NCI-H2107 treated with DMSO at 0.1 percent for 48 hours (cell line): ENCODE measurements at regions not wholly inside any gene's neighbourhood (a gene's known extent, or its start where the extent isn't known, plus 50 kb on each side); places are given as distances from the start of the nearest gene placed in this dataset.
"Not testable (repeated sequence)": the region's sequence is repeated elsewhere in the genome, so short reads cannot be mapped to it uniquely, and the experiment has no call there.

Experiments used
- DNase-seq: peaks from one replicate; lab custom pipeline; 2025; ENCODE audit not compliant: unreplicated experiment; lab: John Stamatoyannopoulos, UW

GRCh38 chr13:60214213-60215055, 50.7 kb upstream of the DIAPH3 start:
- no peak for DNase-seq

- no peak for DNase-seq
Observed at GRCh38 chr13:60220072-60220471, 56.3 kb upstream of the DIAPH3 start.

- no peak for DNase-seq
Observed at GRCh38 chr13:60221581-60221980, 57.9 kb upstream of the DIAPH3 start.

DNA sequence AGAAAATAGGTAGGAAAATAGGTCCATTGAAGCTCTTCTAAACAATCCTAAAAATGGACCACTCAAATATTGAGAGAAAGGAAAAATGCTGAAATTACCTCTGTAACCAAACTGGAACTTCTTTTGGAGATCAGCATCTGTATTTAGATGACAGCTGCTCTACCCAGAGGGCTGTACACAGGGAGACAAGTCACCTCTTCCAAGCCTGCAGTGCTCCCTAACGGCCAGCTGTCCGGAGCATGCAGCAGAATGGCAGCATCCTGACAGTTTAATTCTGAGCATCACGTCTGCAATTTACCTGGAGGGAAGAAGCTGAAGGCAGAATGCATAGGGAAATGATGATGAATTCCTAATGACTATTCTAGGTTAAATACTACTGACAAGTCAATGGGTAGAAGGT, 62.8 kb upstream of the DIAPH3 start:
- no peak for DNase-seq

DNA sequence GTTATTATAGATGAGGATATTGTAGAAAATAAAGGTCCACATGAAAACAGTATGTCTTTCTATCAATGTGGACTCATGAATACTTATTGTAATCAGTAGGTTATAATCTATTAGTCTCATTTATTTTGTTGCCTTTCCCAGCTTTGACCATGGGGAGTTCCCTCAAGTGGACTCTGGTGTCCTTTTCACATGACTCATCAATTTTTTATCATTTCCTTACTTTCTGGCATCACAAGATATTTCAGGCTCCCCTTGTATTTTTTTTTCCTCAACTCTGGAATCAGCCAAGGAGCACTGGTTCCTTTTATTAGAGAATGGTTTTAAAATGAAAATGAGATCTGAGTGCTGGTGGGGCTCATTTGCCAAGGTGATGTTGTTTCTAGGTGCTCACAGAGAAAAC, 63.4 kb upstream of the DIAPH3 start:
- no peak for DNase-seq

GRCh38 chr13:60229708-60230272, 66.1 kb upstream of the DIAPH3 start:
- DNase-seq: no peak

- no peak for DNase-seq
Observed at GRCh38 chr13:60230593-60230992, 66.9 kb upstream of the DIAPH3 start.

DNA sequence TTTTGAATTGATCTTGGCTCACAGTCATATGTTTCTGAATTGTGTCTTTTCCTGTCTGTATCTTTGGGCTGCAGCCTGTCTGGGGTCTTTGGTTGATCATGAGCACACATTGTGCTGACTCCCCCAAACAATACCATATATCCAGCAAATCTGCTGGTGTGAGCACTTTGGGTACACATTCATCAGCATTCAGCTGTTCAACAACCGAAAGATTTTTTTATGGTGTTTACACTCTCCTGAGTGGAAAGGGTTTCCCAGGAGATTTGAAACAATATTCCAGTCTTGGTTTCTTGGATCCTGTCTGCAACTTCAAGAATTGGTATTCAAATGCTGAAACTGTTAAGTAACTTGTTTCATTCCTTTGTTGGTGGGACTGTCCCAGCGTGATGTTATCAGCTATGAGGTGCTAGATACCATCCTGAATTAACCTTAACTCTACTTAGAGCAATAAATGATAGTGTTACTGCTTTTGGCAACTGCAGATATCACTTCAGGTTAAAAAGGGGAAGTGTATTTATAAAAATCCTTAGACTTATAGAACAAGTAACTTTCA, 78.4 kb upstream of the DIAPH3 start:
- DNase-seq: no peak

DNA sequence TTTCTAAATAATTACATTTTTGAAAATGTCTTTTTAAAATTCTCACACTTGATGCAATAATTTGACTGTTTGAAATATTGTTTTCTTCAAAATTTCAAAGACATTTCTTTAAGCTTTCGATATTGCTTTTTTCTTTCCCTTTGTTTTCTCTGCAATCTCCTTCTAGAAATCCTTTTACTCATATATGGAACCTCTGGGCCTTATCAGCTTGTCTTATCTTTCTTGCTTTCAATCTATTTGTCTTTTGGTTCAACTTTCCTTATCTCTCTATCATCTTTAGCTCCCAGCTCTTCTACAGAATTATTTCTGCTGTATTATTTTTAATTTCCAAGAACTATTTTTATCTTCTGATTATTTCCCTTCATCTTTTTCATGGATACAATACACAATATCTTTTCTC, 80.7 kb upstream of the DIAPH3 start:
- no peak for DNase-seq

DNA sequence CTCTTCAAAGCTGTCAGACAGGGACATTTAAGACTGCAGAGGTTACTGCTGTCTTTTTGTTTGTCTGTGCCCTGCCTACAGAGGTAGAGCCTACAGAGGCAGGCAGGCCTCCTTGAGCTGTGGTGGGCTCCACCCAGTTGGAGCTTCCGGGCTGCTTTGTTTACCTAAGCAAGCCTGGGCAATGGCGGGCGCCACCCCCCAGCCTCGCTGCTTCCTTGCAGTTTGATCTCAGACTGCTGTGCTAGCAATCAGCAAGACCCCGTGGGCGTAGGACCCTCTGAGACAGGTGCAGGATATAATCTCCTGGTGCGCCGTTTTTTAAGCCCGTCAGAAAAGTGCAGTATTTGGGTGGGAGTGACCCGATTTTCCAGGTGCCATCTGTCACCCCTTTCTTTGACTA, 87.7 kb upstream of the DIAPH3 start:
- not testable (repeated sequence) for DNase-seq

DNA sequence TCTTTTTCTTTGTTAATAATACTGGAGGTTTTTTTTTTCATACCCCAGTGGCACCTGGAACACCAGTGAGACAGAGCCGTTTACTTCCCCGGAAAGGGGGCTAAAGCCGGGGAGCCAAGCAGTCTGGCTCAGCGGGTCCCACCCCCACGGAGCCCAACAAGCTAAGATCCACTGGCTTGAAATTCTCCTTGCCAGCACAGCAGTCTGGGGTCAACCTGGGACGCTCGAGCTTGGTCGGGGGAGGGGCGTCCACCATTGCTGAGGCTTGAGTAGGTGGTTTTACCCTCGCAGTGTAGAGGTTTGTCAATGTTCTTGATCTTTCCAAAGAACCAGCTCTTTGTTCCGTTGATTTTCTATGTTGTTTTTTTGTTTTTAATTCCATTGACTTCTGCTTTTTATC, 94.6 kb upstream of the DIAPH3 start:
- DNase-seq: no peak

DNA sequence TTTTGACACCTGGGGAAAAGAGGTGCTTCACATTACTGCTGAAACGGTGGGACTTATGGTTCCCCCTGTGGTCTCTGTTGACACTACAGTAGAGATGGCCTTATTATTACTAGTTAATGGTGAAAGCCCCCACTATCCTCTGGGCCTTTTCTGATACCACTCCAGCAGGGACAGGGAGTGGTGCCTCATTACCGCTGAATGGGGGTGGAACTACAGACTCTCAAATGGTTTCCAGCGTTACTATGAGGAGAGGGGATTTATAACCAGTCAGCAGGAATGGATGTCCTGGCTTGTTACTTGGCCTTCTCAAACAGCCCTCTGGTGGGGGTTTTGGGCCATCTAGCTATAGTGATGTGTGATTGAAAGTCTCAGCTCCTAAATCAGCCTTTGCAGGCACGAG, 96.7 kb upstream of the DIAPH3 start:
- no peak for DNase-seq

GRCh38 chr13:60261432-60262351, 98.0 kb upstream of the DIAPH3 start:
- peak; percentile 94 for DNase-seq

DNA sequence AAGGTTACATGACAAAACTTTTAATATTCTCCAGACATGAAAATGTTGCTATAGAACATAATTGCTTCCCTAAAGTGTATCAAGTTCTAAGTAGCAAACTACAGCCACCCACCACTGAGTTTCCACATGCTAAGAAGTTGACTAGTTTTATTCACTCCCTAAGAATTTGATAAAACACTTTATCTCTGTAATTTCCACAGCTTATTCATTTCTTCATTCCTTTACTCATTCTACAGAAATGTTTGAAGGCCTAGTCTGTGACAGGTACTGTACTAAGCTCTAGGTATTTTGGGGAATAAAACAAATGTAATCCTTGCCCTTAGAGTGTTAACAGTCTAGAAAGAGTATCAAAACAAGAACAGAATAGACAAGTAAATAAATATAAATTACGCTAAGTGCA, 101.8 kb upstream of the DIAPH3 start:
- DNase-seq: no peak

DNA sequence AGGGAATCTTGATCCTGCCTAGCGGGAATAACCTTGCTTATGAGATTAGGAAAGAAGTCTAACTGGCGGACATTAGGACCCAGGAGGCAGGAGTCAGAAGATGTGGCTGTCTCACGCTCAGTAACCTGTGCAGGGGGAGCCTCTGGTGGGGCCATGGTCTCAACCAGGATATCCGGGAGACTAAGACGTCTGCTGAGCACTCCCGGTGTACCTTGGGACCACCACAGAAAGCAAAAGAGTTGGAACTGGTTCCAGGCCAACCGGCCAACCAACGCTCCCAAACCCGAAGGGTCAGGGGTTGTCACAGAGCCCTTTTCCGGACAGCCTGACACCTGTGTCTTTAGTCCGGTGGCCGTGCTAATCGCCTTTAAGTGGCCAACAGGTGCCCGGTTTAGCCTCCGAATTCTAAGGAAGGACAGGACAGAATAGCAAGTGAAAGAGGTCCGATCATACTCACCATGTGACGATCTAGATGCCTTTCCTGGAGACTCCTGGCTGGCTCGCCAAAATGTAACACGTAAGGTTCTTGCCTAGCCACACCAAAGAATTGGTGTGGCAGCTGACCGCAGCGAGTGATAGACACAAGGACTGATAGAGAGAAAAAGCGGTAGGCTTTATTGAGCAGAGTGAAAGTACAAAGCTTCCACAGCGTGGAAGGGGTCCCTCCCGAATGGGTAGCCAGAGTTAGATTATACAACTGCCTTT, 103.9 kb upstream of the DIAPH3 start:
- no peak for DNase-seq

- DNase-seq: no peak
Observed at GRCh38 chr13:60268203-60268555, 104.5 kb upstream of the DIAPH3 start.

DNA sequence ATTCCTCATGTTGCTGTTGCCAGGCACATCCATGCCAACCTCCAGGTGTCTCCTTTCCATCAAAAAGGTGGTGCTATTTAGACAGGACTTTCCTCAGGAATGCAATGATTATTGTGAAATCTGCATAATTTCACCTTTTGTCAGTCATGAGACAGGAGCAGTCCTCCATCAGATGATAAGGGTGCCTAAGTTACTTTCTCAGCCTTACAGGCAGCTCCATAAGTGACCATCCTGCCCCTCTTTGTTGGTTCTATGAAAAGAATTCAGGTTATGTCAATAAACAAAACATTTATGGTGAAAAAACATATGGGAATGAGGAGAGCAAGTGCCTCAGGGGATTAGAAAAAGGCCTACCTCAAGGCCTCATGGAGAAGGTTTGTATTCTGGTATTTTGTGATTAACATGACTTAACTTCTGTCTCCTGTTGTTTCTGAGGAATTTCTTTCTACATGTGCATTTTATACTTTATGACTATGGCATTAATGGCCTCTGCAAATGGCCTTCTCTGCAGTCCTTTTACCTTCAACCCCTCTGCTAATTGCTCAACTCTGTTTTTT, 110.3 kb upstream of the DIAPH3 start:
- DNase-seq: no peak

DNA sequence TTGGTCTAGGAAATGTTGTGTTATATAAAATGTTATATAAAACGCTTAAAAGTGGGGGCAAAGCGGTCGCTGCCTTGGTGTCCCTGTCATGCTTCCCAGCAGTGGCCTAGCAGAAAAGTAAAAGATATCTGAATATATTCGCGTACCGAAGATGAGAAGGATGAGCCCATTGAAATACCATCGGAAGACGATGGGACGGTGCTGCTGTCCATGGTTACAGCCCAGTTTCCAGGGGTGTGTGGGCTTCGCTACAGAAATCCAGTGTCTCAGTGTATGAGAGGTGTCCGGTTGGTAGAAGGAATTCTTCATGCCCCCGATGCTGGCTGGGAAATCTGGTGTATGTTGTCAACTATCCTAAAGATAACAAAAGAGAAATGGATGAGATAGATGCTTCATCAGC, 110.9 kb upstream of the DIAPH3 start:
- no peak for DNase-seq

GRCh38 chr13:60275208-60275607, 111.5 kb upstream of the DIAPH3 start:
- DNase-seq: no peak

DNA sequence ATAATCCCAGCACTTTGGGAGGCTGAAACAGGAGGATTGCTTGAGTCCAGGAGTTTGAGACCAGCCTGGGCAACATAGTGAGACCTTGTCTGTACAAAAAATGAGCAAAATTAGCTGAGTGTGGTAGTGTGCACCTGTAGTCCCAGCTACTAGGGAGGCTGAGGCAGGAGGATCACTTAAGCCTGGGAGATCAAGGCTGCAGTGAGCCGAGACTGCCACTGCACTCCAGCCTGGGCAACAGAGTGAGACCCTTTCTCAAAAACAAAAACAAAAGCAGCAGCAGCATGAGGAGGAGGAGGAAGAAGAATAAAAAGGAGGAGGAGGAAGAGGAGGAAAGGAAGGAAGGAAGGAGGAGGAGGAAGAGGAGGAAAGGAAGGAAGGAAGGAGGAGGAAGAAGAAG, 116.5 kb upstream of the TDRD3 start:
- DNase-seq: not testable (repeated sequence)

DNA sequence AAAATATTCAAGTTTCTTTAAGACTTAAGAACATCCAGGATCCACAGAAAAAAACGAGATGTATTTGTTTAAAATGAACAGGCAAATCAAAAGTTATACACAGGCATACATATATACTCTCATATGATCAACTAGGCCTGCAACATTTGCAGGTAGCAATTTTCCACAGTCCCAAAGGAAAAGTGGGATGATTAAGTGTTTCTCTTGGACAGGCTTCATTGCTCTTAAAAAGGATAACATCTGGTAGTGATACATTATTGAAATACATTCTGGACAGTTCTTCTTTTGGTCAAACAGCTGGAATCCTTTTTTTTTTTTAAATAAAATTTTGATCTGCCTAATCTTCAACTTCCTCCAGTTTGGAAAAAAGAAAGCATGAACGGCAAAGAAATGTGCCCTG, 114.8 kb upstream of the TDRD3 start:
- peak; percentile 67 for DNase-seq
